Breast epithelium (tissue), 3 donors: ENCODE measurements at regions not wholly inside any gene's neighbourhood (a gene's known extent, or its start where the extent isn't known, plus 50 kb on each side); places are given as distances from the start of the nearest gene placed in this dataset.

Experiments used
- POLR2A ChIP-seq: fragments of 450-650 bp; IDR thresholded peaks from one replicate; pipeline ENCODE4 v1.6.1; 2016; ENCODE audit warnings: antibody characterized with exemption, mild to moderate bottlenecking, moderate library complexity
- POLR2AphosphoS5 ChIP-seq, 3 donors: sonication (generic); formaldehyde crosslinking; IDR thresholded peaks; one replicate each; pipeline ENCODE4 v1.6.1; 2017; ENCODE audit warnings: antibody characterized with exemption in 3 of 3
- TF ChIP-seq, protein P1 (sequence below), 3 donors: fragments of 450-650 bp; IDR thresholded peaks; one replicate each; pipeline ENCODE4 v1.5.1; 2016 to 2017; ENCODE audit warnings: antibody characterized with exemption in 3 of 3, mild to moderate bottlenecking in 3 of 3, moderate library complexity in 3 of 3

DNA sequence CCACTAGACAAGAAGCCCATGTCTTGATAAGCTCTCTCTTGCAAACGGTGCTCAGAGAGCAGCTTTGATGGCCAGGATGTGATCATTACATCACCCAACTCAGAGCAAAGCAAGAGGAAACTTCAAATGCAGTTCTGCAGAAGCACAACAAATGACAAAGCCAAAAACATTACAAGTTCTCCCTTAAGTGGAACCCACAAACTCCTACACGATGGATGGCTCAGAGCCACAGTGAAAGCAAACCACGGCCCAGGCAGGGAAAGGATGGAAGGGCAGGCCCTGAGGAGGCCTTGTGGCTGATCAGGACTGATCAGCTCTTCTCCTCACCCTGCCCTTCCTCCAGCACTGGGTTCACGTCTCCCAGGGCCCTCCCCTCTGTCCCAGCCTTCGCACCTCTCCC lies 326.4 kb downstream of the EIPR1 start:
- TF ChIP-seq, protein P1, sequence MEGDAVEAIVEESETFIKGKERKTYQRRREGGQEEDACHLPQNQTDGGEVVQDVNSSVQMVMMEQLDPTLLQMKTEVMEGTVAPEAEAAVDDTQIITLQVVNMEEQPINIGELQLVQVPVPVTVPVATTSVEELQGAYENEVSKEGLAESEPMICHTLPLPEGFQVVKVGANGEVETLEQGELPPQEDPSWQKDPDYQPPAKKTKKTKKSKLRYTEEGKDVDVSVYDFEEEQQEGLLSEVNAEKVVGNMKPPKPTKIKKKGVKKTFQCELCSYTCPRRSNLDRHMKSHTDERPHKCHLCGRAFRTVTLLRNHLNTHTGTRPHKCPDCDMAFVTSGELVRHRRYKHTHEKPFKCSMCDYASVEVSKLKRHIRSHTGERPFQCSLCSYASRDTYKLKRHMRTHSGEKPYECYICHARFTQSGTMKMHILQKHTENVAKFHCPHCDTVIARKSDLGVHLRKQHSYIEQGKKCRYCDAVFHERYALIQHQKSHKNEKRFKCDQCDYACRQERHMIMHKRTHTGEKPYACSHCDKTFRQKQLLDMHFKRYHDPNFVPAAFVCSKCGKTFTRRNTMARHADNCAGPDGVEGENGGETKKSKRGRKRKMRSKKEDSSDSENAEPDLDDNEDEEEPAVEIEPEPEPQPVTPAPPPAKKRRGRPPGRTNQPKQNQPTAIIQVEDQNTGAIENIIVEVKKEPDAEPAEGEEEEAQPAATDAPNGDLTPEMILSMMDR (IDR thresholded peaks at IDR 0.05) = no peak
- TF ChIP-seq POLR2AphosphoS5 (IDR thresholded peaks at IDR 0.05) (no peak), POLR2A (no peak)
